ENCODE measurements at regions not wholly inside any gene's neighbourhood (a gene's known extent, or its start where the extent isn't known, plus 50 kb on each side); places are given as distances from the start of the nearest gene placed in this dataset.
"Not testable (repeated sequence)": the region's sequence is repeated elsewhere in the genome, so short reads cannot be mapped to it uniquely, and the experiment has no call there.

- H3K9me3 ChIP-seq (ENCODE audit: insufficient read depth, low read depth, low read length); H4K20me1 ChIP-seq (ENCODE audit: insufficient read depth, low read length); FAIRE-seq; H3K9me3 Mint-ChIP-seq (ENCODE audit: unreplicated experiment); H3K9ac ChIP-seq (ENCODE audit: low read length); H3K27ac Mint-ChIP-seq (ENCODE audit: unreplicated experiment); DNase-seq (ENCODE audit: low read depth); H2AFZ ChIP-seq (ENCODE audit: low read depth, low read length); H3K4me3 Mint-ChIP-seq (ENCODE audit: unreplicated experiment); H3K4me1 ChIP-seq (ENCODE audit: insufficient read depth, low read length); H3K36me3 ChIP-seq (ENCODE audit: insufficient read depth, low read length); H3K79me2 ChIP-seq (ENCODE audit: insufficient read depth, low read length); H3K4me2 ChIP-seq (ENCODE audit: low read length); H3K27ac ChIP-seq (ENCODE audit: low read depth, low read length); H3K36me3 Mint-ChIP-seq (ENCODE audit: low read depth, unreplicated experiment); H3K4me3 ChIP-seq (ENCODE audit: insufficient read depth, low read depth, low read length): not testable (repeated sequence)
- Mint-ChIP-seq H3K27me3 (ENCODE audit: low read depth, unreplicated experiment) (peaks cover 20% of the 10 kb centered on the region), H3K4me1 (ENCODE audit: low read depth, unreplicated experiment) (peaks cover 10% of the 10 kb centered on the region)
- H3K27me3 ChIP-seq (ENCODE audit: insufficient read depth, low read length) = peaks cover 14% of the 10 kb centered on the region
These were observed 138.5 kb downstream of the OR2B2 start for GRCh38 chr6:27773542-27774263.

GRCh38 chr6:27772261-27773001 is 139.8 kb downstream of the OR2B2 start:
- no peaks in the 10 kb centered on the region for H3K79me2 ChIP-seq (ENCODE audit: insufficient read depth, low read length)
- FAIRE-seq (no peak), DNase-seq (ENCODE audit: low read depth) (peak; percentile 75)
- TF ChIP-seq CTCF (IDR thresholded peaks at IDR 0.05; ENCODE audit: insufficient read depth, low read depth, low read length) (peak; percentile 90), EZH2 (IDR thresholded peaks at IDR 0.05; ENCODE audit: insufficient read depth, low read length) (no peak)
- peaks cover 3% of the 10 kb centered on the region for H3K9me3 Mint-ChIP-seq (ENCODE audit: unreplicated experiment)
- no peak overlapping the region for H3K27ac Mint-ChIP-seq (ENCODE audit: unreplicated experiment)
- H3K4me1 Mint-ChIP-seq (ENCODE audit: low read depth, unreplicated experiment) = peaks cover 10% of the 10 kb centered on the region
- H3K4me1 ChIP-seq (ENCODE audit: insufficient read depth, low read length) = no peaks in the 10 kb centered on the region
- peak overlapping the region; percentile 6 for H3K9ac ChIP-seq (ENCODE audit: low read length)
- H4K20me1 ChIP-seq (ENCODE audit: insufficient read depth, low read length) = no peaks in the 10 kb centered on the region
- no peaks in the 10 kb centered on the region for H3K36me3 ChIP-seq (ENCODE audit: insufficient read depth, low read length)
- peak overlapping the region; percentile 82 for H2AFZ ChIP-seq (ENCODE audit: low read depth, low read length)
- H3K4me2 ChIP-seq (ENCODE audit: low read length) = peak overlapping the region; percentile 80
- no peaks in the 10 kb centered on the region for H3K36me3 Mint-ChIP-seq (ENCODE audit: low read depth, unreplicated experiment)
- H3K27me3 ChIP-seq (ENCODE audit: insufficient read depth, low read length) = peaks cover 14% of the 10 kb centered on the region
- H3K9me3 ChIP-seq (ENCODE audit: insufficient read depth, low read depth, low read length) = no peaks in the 10 kb centered on the region
- H3K4me3 Mint-ChIP-seq (ENCODE audit: unreplicated experiment) = peak overlapping the region; percentile 24
- no peak overlapping the region for H3K27ac ChIP-seq (ENCODE audit: low read depth, low read length)
- no peak overlapping the region for H3K4me3 ChIP-seq (ENCODE audit: insufficient read depth, low read depth, low read length)
- H3K27me3 Mint-ChIP-seq (ENCODE audit: low read depth, unreplicated experiment) = peaks cover 32% of the 10 kb centered on the region

GRCh38 chr6:27771235-27771634 is 141.0 kb downstream of the OR2B2 start:
- Histone ChIP-seq H3K27me3 (ENCODE audit: insufficient read depth, low read length) (peaks cover 14% of the 10 kb centered on the region), H3K4me1 (ENCODE audit: insufficient read depth, low read length) (no peaks in the 10 kb centered on the region), H3K9ac (ENCODE audit: low read length) (no peak overlapping the region), H2AFZ (ENCODE audit: low read depth, low read length) (no peak overlapping the region), H3K9me3 (ENCODE audit: insufficient read depth, low read depth, low read length) (no peaks in the 10 kb centered on the region), H3K36me3 (ENCODE audit: insufficient read depth, low read length) (no peaks in the 10 kb centered on the region), H3K4me3 (ENCODE audit: insufficient read depth, low read depth, low read length) (no peak overlapping the region), H4K20me1 (ENCODE audit: insufficient read depth, low read length) (no peaks in the 10 kb centered on the region), H3K4me2 (ENCODE audit: low read length) (no peak overlapping the region), H3K79me2 (ENCODE audit: insufficient read depth, low read length) (no peaks in the 10 kb centered on the region), H3K27ac (ENCODE audit: low read depth, low read length) (no peak overlapping the region)
- peaks cover 1% of the 10 kb centered on the region for H3K36me3 Mint-ChIP-seq (ENCODE audit: low read depth, unreplicated experiment)
- H3K27ac Mint-ChIP-seq (ENCODE audit: unreplicated experiment) = no peak overlapping the region
- H3K4me3 Mint-ChIP-seq (ENCODE audit: unreplicated experiment) = no peak overlapping the region
- H3K27me3 Mint-ChIP-seq (ENCODE audit: low read depth, unreplicated experiment) = peaks cover 42% of the 10 kb centered on the region
- no peak for FAIRE-seq
- H3K9me3 Mint-ChIP-seq (ENCODE audit: unreplicated experiment) = peaks cover 3% of the 10 kb centered on the region
- TF ChIP-seq CTCF (IDR thresholded peaks at IDR 0.05; ENCODE audit: insufficient read depth, low read depth, low read length) (no peak), EZH2 (IDR thresholded peaks at IDR 0.05; ENCODE audit: insufficient read depth, low read length) (no peak)
- no peak for DNase-seq (ENCODE audit: low read depth)
- H3K4me1 Mint-ChIP-seq (ENCODE audit: low read depth, unreplicated experiment) = peaks cover 10% of the 10 kb centered on the region

Measured in astrocyte (in vitro differentiated cells and primary cell).